CD4-positive, alpha-beta T cell (primary cell): ENCODE measurements at regions not wholly inside any gene's neighbourhood (a gene's known extent, or its start where the extent isn't known, plus 50 kb on each side); places are given as distances from the start of the nearest gene placed in this dataset.
"Not testable (repeated sequence)": the region's sequence is repeated elsewhere in the genome, so short reads cannot be mapped to it uniquely, and the experiment has no call there.

Experiments
- ATAC-seq: fragments of 200-7000 bp; cut with Tn5 transposase; one replicate; pipeline ENCODE4 v1.10.0; 2022; ENCODE audit warnings: mild to moderate bottlenecking; ENCODE audit not compliant: poor library complexity
- CTCF ChIA-PET: fragments of 350-600 bp; sonication (Branson Sonifier 250); formaldehyde crosslinking; loops from one replicate; lab custom pipeline; 2021; ENCODE audit warnings: antibody characterized with exemption, inconsistent platforms; lab: Charles Lee
- POLR2A ChIA-PET: fragments of 350-600 bp; sonication (Branson Sonifier 250); formaldehyde crosslinking; loops from one replicate; lab custom pipeline; 2021; ENCODE audit warnings: antibody characterized with exemption, inconsistent platforms; lab: Charles Lee
- DNase-seq, 14 experiments: peaks; one replicate each; pipeline ENCODE4 v3.0.0-alpha.2; 2013 to 2020; ENCODE audit warnings: mixed read lengths in 2 of 14
- H3K27ac ChIP-seq, 2 donors: one replicate each; pipeline versions ENCODE4 v1.5.1 to v1.7.0; 2013; ENCODE audit warnings: low read length in 2 of 2, low read depth in 1 of 2, mild to moderate bottlenecking in 1 of 2
- H3K27me3 ChIP-seq, 2 experiments: 1 replicate in 1 of 2; 2 replicates in 1 of 2; pipeline versions ENCODE4 v1.6.1 to v1.7.0; 2013; ENCODE audit warnings: low read length in 2 of 2, control low read depth in 1 of 2, mild to moderate bottlenecking in 1 of 2, moderate library complexity in 1 of 2; ENCODE audit not compliant: insufficient read depth in 2 of 2, control insufficient read depth in 1 of 2
- H3K36me3 ChIP-seq: one replicate; pipeline ENCODE4 v1.6.1; 2013; ENCODE audit warnings: low read length, control low read depth; ENCODE audit not compliant: insufficient read depth
- H3K4me1 ChIP-seq: one replicate; pipeline ENCODE4 v1.6.1; 2013; ENCODE audit warnings: low read length, control low read depth; ENCODE audit not compliant: insufficient read depth
- H3K4me3 ChIP-seq: one replicate; pipeline ENCODE4 v1.5.1; 2013; ENCODE audit warnings: mild to moderate bottlenecking, low read length, moderate library complexity
- H3K9me3 ChIP-seq, 2 experiments: 1 replicate in 1 of 2; 2 replicates in 1 of 2; pipeline versions ENCODE4 v1.6.1 to v1.7.0; 2013; ENCODE audit warnings: low read length in 2 of 2, mild to moderate bottlenecking in 2 of 2, control low read depth in 1 of 2, moderate library complexity in 1 of 2; ENCODE audit not compliant: control insufficient read depth in 1 of 2, insufficient read depth in 1 of 2
- H3K27ac Mint-ChIP-seq: one replicate; pipeline ENCODE4 v1.8.0; 2020; ENCODE audit warnings: mixed read lengths
- H3K27me3 Mint-ChIP-seq: one replicate; pipeline ENCODE4 v1.8.0; 2021; ENCODE audit warnings: mixed read lengths
- H3K36me3 Mint-ChIP-seq: one replicate; pipeline ENCODE4 v1.8.0; 2021; ENCODE audit warnings: low read depth, mixed read lengths
- H3K4me1 Mint-ChIP-seq: one replicate; pipeline ENCODE4 v1.8.0; 2021; ENCODE audit warnings: low read depth, mixed read lengths
- H3K4me3 Mint-ChIP-seq: one replicate; pipeline ENCODE4 v1.8.0; 2020; ENCODE audit warnings: mild to moderate bottlenecking, mixed read lengths
- H3K9me3 Mint-ChIP-seq: one replicate; pipeline ENCODE4 v1.8.0; 2020; ENCODE audit warnings: mixed read lengths
- CTCF ChIP-seq: fragments of 200-600 bp; IDR thresholded peaks from one replicate; pipeline ENCODE4 v1.8.0; 2022; ENCODE audit warnings: antibody characterized with exemption, mild to moderate bottlenecking
- intact Hi-C, 2 experiments: fragments of 100-400 bp; cut with DNase I in 1 of 2; cut with micrococcal nuclease in 1 of 2; formaldehyde crosslinking; loops; one replicate each; pipeline versions ENCODE4 v1.15.1 to v1.9.0; 2023 to 2025; cut with DNase I, micrococcal nuclease

GRCh38 chr7:65265933-65266519, 107.6 kb upstream of the ZNF92 start:
- H3K4me3 Mint-ChIP-seq = no peak overlapping the region
- no peak overlapping the region for H3K27ac Mint-ChIP-seq
- ATAC-seq = no peak

GRCh38 chr7:65264258-65264657, 109.4 kb upstream of the ZNF92 start:
- intact Hi-C loops = no loop called here
- ChIA-PET POLR2A (no interaction called here), CTCF (no interaction called here)
- no peak for DNase-seq
- Histone ChIP-seq H3K4me3 (no peak overlapping the region), H3K27ac (no peak overlapping the region), H3K4me1 (peaks cover 3% of the 10 kb centered on the region), H3K9me3 (peaks cover 0 to 2% of the 10 kb centered on the region in 2 experiments), H3K27me3 (peaks cover 6 to 7% of the 10 kb centered on the region in 2 experiments), H3K36me3 (no peaks in the 10 kb centered on the region)
- no peaks in the 10 kb centered on the region for H3K9me3 Mint-ChIP-seq
- no peaks in the 10 kb centered on the region for H3K36me3 Mint-ChIP-seq
- H3K27me3 Mint-ChIP-seq = peaks cover 35% of the 10 kb centered on the region
- TF ChIP-seq CTCF = no peak
- no peak for ATAC-seq
- H3K27ac Mint-ChIP-seq = no peak overlapping the region
- H3K4me3 Mint-ChIP-seq = no peak overlapping the region
- H3K4me1 Mint-ChIP-seq = peaks cover 4% of the 10 kb centered on the region

More at GRCh38 chr7:65265933-65266519, 107.6 kb upstream of the ZNF92 start:
- H3K4me3 ChIP-seq = no peak overlapping the region
- peaks cover 10% of the 10 kb centered on the region for H3K4me1 ChIP-seq
- intact Hi-C loops = no loop called here
- Mint-ChIP-seq H3K4me1 (peaks cover 13% of the 10 kb centered on the region), H3K27me3 (peaks cover 51% of the 10 kb centered on the region), H3K9me3 (no peaks in the 10 kb centered on the region), H3K36me3 (no peaks in the 10 kb centered on the region)
- peaks cover 13 to 15% of the 10 kb centered on the region in 2 experiments for H3K27me3 ChIP-seq
- H3K9me3 ChIP-seq = peaks cover 0 to 8% of the 10 kb centered on the region in 2 experiments
- POLR2A ChIA-PET = no interaction called here
- no peak for TF ChIP-seq CTCF
- CTCF ChIA-PET = no interaction called here
- no peak overlapping the region for H3K27ac ChIP-seq
- DNase-seq = no peak
- H3K36me3 ChIP-seq = no peaks in the 10 kb centered on the region

- H3K36me3 ChIP-seq, H3K4me3 ChIP-seq, H3K27me3 ChIP-seq, CTCF ChIA-PET, H3K27me3 Mint-ChIP-seq, intact Hi-C loops, H3K27ac Mint-ChIP-seq, DNase-seq, H3K27ac ChIP-seq, H3K9me3 Mint-ChIP-seq, ATAC-seq, H3K36me3 Mint-ChIP-seq, H3K9me3 ChIP-seq, H3K4me3 Mint-ChIP-seq, POLR2A ChIA-PET, H3K4me1 Mint-ChIP-seq, H3K4me1 ChIP-seq: not testable (repeated sequence)
Observed at GRCh38 chr7:65260673-65261072, 113.0 kb upstream of the ZNF92 start.

GRCh38 chr7:65259864-65260525, 113.7 kb upstream of the ZNF92 start:
- H3K9me3 Mint-ChIP-seq, H3K27me3 Mint-ChIP-seq, POLR2A ChIA-PET, H3K36me3 ChIP-seq, CTCF ChIA-PET, ATAC-seq, H3K4me3 ChIP-seq, H3K27me3 ChIP-seq, intact Hi-C loops, H3K36me3 Mint-ChIP-seq, H3K9me3 ChIP-seq, H3K4me1 ChIP-seq, H3K4me1 Mint-ChIP-seq, H3K27ac ChIP-seq, DNase-seq, H3K27ac Mint-ChIP-seq, H3K4me3 Mint-ChIP-seq: not testable (repeated sequence)
